GM12873 (cell line): ENCODE measurements at regions not wholly inside any gene's neighbourhood (a gene's known extent, or its start where the extent isn't known, plus 50 kb on each side); places are given as distances from the start of the nearest gene placed in this dataset.

ENCODE experiments used
- TF ChIP-seq, protein P1 (sequence below): IDR thresholded peaks from 2 replicates; pipeline ENCODE4 v1.5.1; 2012; ENCODE audit warnings: low read depth, mild to moderate bottlenecking, moderate library complexity, low read length, control low read depth; ENCODE audit not compliant: insufficient read depth; ENCODE audit errors: missing control alignments

DNA sequence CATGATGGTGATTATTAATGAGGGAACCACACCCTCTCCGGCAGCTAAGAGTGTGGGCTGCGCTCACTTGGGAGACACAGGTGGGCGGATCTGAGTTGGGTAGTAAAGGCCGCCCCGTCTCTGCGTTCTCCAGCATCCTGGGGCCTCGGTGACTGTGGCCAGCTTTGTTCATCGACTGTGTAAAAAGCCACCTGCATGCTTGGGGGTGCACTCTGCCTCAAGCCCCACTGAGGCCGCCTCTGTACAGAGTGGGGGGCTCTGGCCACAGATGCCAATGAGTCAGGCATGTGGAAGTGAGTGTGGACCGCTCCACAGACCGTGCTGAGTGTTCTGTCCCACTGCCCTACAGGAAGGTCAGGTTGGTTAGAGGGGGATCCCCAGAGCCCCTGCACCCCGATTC is 192.7 kb downstream of the SHANK2 start:
- TF ChIP-seq, protein P1, sequence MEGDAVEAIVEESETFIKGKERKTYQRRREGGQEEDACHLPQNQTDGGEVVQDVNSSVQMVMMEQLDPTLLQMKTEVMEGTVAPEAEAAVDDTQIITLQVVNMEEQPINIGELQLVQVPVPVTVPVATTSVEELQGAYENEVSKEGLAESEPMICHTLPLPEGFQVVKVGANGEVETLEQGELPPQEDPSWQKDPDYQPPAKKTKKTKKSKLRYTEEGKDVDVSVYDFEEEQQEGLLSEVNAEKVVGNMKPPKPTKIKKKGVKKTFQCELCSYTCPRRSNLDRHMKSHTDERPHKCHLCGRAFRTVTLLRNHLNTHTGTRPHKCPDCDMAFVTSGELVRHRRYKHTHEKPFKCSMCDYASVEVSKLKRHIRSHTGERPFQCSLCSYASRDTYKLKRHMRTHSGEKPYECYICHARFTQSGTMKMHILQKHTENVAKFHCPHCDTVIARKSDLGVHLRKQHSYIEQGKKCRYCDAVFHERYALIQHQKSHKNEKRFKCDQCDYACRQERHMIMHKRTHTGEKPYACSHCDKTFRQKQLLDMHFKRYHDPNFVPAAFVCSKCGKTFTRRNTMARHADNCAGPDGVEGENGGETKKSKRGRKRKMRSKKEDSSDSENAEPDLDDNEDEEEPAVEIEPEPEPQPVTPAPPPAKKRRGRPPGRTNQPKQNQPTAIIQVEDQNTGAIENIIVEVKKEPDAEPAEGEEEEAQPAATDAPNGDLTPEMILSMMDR = no peak

DNA sequence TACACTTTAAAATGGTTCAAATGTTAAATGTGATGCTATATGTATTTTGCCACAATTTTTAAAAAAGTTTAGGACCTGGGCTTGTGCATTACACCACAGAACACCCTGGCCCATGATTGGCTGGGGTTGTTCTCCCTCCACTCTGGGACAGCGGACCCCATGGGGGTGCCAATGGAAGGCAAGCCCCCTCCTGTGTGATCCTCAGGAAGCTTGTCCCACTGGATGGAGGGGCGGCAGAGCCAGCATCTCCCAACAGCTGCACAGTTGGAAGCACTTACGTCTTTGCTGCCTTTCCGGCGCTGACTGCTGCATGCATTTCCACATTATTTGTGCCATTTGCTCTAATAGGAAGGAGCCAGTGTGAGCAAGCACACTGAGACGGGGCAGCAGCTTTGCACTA is 196.5 kb downstream of the SHANK2 start:
- TF ChIP-seq, protein P1 = no peak
